ENCODE measurements at regions not wholly inside any gene's neighbourhood (a gene's known extent, or its start where the extent isn't known, plus 50 kb on each side); places are given as distances from the start of the nearest gene placed in this dataset.
A peak's percentile ranks its signal among the peaks of the same experiment; 100 is the strongest.

DNA sequence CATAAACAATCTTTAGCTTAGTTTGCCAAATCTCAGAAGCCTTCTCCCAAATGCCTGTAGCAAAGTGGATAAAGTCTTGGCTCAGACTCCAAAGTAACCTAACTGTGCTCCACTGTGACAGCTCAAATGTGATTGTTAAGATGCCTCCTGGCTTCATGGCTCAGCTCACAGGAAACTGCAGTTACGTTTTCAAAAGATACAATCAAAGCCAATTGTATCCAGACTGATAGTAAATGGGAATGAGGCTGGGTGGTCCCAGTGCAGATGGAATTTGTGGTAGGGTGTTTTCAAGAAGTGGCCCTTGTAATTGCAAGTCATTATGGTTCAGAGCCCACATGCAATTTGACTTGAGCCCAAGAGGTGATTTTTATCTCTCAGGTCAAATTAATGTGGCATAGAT lies 151.2 kb upstream of the TAB2 start:
- Histone ChIP-seq H3K9me3 (ENCODE audit: control insufficient read depth in 2 of 2, insufficient read depth in 1 of 2, low read depth in 1 of 2, low read length in 1 of 2) (no peaks in the 10 kb centered on the region), H3K27ac (ENCODE audit: low read depth in 1 of 3, low read length in 2 of 3) (no peak overlapping the region), H3K4me1 (ENCODE audit: control insufficient read depth in 3 of 3, insufficient read depth in 2 of 3, low read depth in 1 of 3, low read length in 2 of 3) (peaks cover 0 to 3% (median 0%) of the 10 kb centered on the region in 3 donors), H3K36me3 (ENCODE audit: control insufficient read depth in 3 of 3, insufficient read depth in 2 of 3, low read depth in 1 of 3, low read length in 3 of 3) (no peaks in the 10 kb centered on the region), H3K27me3 (ENCODE audit: control insufficient read depth in 3 of 3, insufficient read depth in 3 of 3, low read length in 3 of 3) (peaks cover 0 to 4% (median 0%) of the 10 kb centered on the region in 3 donors), H3K4me3 (ENCODE audit: low read depth in 1 of 3, low read length in 3 of 3) (no peak overlapping the region)
- FAIRE-seq (no peak), DNase-seq (no peak)
- 32 to 48% (median 40%) methylated on average over 1 of the region's 1 CpG for WGBS, 3 donors

DNA sequence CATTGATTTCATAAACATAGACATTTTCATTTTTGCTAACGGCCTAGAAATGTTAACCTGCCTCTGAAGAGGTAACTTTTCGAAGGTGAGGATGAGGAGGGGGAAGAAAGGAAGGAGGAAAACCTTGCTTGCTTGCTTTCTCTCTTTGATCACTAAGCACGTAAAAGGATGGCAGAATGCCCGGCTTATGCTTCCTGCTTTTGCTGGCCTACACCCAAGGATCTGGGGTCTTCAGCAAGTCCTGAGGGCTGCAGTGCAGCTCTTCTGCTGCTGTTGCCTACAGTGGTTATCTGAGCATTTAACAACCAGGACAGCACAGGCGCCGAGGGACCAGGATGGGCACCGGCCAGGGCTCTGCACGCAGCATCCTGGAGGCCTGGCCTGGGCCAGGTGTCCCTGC lies 150.8 kb upstream of the TAB2 start:
- Histone ChIP-seq H3K27me3 (ENCODE audit: control insufficient read depth in 3 of 3, insufficient read depth in 3 of 3, low read length in 3 of 3) (peaks cover 0 to 4% (median 0%) of the 10 kb centered on the region in 3 donors), H3K27ac (ENCODE audit: low read depth in 1 of 3, low read length in 2 of 3) (no peak overlapping the region), H3K4me1 (ENCODE audit: control insufficient read depth in 3 of 3, insufficient read depth in 2 of 3, low read depth in 1 of 3, low read length in 2 of 3) (peaks cover 0 to 3% (median 0%) of the 10 kb centered on the region in 3 donors), H3K36me3 (ENCODE audit: control insufficient read depth in 3 of 3, insufficient read depth in 2 of 3, low read depth in 1 of 3, low read length in 3 of 3) (no peaks in the 10 kb centered on the region), H3K9me3 (ENCODE audit: control insufficient read depth in 2 of 2, insufficient read depth in 1 of 2, low read depth in 1 of 2, low read length in 1 of 2) (no peaks in the 10 kb centered on the region), H3K4me3 (ENCODE audit: low read depth in 1 of 3, low read length in 3 of 3) (no peak overlapping the region)
- no peak for FAIRE-seq
- no peak for DNase-seq
- WGBS, 3 donors: 64 to 66% (median 66%) methylated on average over 8 of the region's 8 CpGs

DNA sequence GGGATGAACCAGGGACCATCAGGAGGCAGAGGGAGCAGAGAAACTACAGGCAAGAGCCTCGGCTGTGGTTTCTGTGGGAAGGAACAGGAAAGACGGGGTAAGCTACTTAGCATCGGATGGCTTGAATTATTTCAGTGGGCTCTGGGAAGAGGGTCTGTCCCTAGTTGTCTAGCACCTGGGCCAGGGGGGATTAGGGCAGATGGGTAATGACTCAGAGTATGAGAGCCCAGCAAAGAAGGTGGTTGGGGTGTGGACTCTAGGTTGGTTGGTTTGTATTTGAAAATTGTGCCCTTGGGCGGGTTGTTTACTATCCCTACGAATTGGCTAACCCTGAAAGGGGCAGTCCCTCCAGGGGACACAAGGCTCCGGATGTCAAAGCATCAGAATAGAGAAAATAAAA lies 148.5 kb upstream of the TAB2 start:
- Histone ChIP-seq H3K36me3 (ENCODE audit: control insufficient read depth in 3 of 3, insufficient read depth in 2 of 3, low read depth in 1 of 3, low read length in 3 of 3) (no peaks in the 10 kb centered on the region), H3K9me3 (ENCODE audit: control insufficient read depth in 2 of 2, insufficient read depth in 1 of 2, low read depth in 1 of 2, low read length in 1 of 2) (no peaks in the 10 kb centered on the region), H3K4me3 (ENCODE audit: low read depth in 1 of 3, low read length in 3 of 3) (no peak overlapping the region), H3K4me1 (ENCODE audit: control insufficient read depth in 3 of 3, insufficient read depth in 2 of 3, low read depth in 1 of 3, low read length in 2 of 3) (peaks cover 0 to 3% (median 0%) of the 10 kb centered on the region in 3 donors), H3K27ac (ENCODE audit: low read depth in 1 of 3, low read length in 2 of 3) (no peak overlapping the region), H3K27me3 (ENCODE audit: control insufficient read depth in 3 of 3, insufficient read depth in 3 of 3, low read length in 3 of 3) (peaks cover 0 to 4% (median 0%) of the 10 kb centered on the region in 3 donors)
- FAIRE-seq (no peak), DNase-seq (no peak)
- 60 to 78% (median 76%) methylated on average over 6 of the region's 6 CpGs for WGBS, 3 donors

DNA sequence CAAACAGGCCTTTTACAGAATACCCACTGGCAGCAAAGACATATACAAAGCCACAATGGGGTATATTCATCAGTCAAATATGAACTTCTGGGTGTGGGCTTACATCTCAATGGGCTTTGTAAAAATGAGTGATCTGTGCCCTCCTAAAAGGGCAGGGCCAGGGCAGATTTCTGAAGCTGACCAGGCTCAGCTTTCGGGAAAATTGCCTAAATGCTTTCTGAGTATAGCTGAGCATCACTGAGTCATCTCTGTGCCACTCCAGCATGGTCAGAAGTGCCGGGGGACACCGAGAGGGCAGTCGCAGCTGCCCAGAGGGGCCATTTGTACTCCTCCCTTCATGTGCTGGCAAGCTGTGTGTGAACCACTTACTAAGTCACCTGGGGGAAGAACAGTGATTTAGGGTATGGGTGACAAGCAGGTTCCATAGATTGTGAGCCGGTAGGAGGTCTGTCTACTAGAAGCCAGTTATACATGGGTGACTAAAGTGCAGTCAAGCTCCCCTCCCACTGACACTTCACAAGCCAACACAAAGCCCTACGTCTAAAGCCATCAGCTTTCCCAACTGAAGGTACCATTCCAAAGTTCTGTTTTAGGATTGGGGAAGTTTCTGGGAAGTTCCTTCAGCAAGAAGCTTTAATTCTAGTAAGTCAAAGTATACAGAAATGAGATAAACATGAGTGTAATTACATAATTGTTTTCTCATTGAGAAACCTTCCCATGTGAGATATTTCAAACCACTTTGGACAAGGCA lies 147.6 kb upstream of the TAB2 start:
- no peaks in the 10 kb centered on the region for H3K36me3 ChIP-seq (ENCODE audit: control insufficient read depth in 3 of 3, insufficient read depth in 2 of 3, low read depth in 1 of 3, low read length in 3 of 3)
- peaks cover 0 to 4% (median 0%) of the 10 kb centered on the region in 3 donors for H3K27me3 ChIP-seq (ENCODE audit: control insufficient read depth in 3 of 3, insufficient read depth in 3 of 3, low read length in 3 of 3)
- DNase-seq (no peak), FAIRE-seq (no peak)
- H3K4me1 ChIP-seq (ENCODE audit: control insufficient read depth in 3 of 3, insufficient read depth in 2 of 3, low read depth in 1 of 3, low read length in 2 of 3): peaks cover 0 to 3% (median 0%) of the 10 kb centered on the region in 3 donors
- no peak overlapping the region for H3K4me3 ChIP-seq (ENCODE audit: low read depth in 1 of 3, low read length in 3 of 3)
- no peaks in the 10 kb centered on the region for H3K9me3 ChIP-seq (ENCODE audit: control insufficient read depth in 2 of 2, insufficient read depth in 1 of 2, low read depth in 1 of 2, low read length in 1 of 2)
- H3K27ac ChIP-seq (ENCODE audit: low read depth in 1 of 3, low read length in 2 of 3): peak overlapping the region in 1 of 3 donors; percentile 29
- 77 to 82% (median 80%) methylated on average over 6 of the region's 6 CpGs for WGBS, 3 donors

DNA sequence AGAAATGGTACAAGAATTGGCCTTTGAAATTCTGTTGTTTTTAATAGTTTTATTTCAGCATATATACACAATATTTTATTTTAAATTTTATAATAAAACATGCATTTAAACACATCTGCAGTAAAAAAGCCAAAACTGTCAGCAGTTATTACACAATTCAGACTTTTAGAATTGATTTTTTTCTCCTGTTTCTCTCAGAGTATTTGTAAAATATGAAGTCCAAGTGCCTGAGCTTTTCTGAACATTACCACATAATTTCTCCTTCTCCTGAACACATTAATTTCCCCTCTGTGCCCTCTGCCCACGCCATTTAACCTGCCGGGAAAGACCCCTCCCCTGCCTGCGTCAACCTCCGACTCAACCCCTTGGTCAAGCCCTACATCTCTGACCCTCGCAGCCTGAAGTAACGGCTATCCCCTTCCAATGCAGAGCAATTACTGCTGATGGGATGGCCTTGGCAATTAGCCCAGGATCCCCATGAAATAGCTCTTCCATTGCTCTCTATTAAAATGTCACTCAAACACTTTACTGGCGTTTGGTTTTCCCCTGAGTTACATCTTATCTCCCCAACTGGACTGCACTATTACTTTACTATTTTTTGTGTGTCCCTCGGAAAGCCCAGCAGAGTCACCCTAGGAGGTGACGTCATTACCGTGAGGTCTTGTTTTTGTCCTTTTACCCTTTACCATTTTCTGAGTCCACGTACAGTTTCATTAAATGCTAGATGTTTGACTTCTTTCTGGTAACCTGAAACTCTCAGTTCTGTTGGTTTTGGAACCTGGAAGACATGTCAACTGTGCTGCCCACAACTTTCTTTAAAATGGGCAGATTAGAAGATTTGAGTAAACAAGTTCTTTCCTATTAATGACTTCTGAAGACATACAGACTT lies 146.7 kb upstream of the TAB2 start:
- H3K4me3 ChIP-seq (ENCODE audit: low read depth in 1 of 3, low read length in 3 of 3): no peak overlapping the region
- WGBS, 3 donors: 23 to 45% (median 26%) methylated on average over 11 of the region's 11 CpGs
- no peak for FAIRE-seq
- DNase-seq: no peak
- H3K36me3 ChIP-seq (ENCODE audit: control insufficient read depth in 3 of 3, insufficient read depth in 2 of 3, low read depth in 1 of 3, low read length in 3 of 3): no peaks in the 10 kb centered on the region
- no peak overlapping the region for H3K27ac ChIP-seq (ENCODE audit: low read depth in 1 of 3, low read length in 2 of 3)
- H3K9me3 ChIP-seq (ENCODE audit: control insufficient read depth in 2 of 2, insufficient read depth in 1 of 2, low read depth in 1 of 2, low read length in 1 of 2): no peaks in the 10 kb centered on the region
- peaks cover 0 to 4% (median 0%) of the 10 kb centered on the region in 3 donors for H3K27me3 ChIP-seq (ENCODE audit: control insufficient read depth in 3 of 3, insufficient read depth in 3 of 3, low read length in 3 of 3)
- H3K4me1 ChIP-seq (ENCODE audit: control insufficient read depth in 3 of 3, insufficient read depth in 2 of 3, low read depth in 1 of 3, low read length in 2 of 3): peaks cover 0 to 3% (median 0%) of the 10 kb centered on the region in 3 donors

DNA sequence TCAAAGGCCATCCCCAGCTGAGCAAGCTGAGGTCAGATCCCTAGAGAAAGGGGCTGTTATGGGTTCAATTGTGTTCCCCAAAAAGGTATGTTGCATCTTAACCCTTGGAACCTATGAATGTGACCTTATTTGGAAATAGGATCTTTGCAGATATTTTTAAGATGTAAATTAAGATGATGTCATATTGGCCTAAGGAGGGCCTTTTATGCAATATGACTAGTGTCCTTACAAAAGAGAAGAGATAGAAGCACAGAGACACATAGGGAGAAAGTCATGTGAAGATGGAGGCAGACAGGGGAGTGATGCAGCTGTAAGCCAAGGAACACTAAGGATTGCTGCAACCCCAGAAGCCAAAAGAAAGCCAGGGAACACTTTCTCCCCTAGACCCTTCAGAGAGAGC lies 144.3 kb upstream of the TAB2 start:
- Histone ChIP-seq H3K36me3 (ENCODE audit: control insufficient read depth in 3 of 3, insufficient read depth in 2 of 3, low read depth in 1 of 3, low read length in 3 of 3) (no peaks in the 10 kb centered on the region), H3K4me1 (ENCODE audit: control insufficient read depth in 3 of 3, insufficient read depth in 2 of 3, low read depth in 1 of 3, low read length in 2 of 3) (peaks cover 0 to 3% (median 0%) of the 10 kb centered on the region in 3 donors), H3K4me3 (ENCODE audit: low read depth in 1 of 3, low read length in 3 of 3) (no peak overlapping the region), H3K27ac (ENCODE audit: low read depth in 1 of 3, low read length in 2 of 3) (no peak overlapping the region), H3K9me3 (ENCODE audit: control insufficient read depth in 2 of 2, insufficient read depth in 1 of 2, low read depth in 1 of 2, low read length in 1 of 2) (peaks cover 0 to 5% of the 10 kb centered on the region in 2 donors), H3K27me3 (ENCODE audit: control insufficient read depth in 3 of 3, insufficient read depth in 3 of 3, low read length in 3 of 3) (peaks cover 0 to 4% (median 0%) of the 10 kb centered on the region in 3 donors)
- DNase-seq (no peak), FAIRE-seq (no peak)

DNA sequence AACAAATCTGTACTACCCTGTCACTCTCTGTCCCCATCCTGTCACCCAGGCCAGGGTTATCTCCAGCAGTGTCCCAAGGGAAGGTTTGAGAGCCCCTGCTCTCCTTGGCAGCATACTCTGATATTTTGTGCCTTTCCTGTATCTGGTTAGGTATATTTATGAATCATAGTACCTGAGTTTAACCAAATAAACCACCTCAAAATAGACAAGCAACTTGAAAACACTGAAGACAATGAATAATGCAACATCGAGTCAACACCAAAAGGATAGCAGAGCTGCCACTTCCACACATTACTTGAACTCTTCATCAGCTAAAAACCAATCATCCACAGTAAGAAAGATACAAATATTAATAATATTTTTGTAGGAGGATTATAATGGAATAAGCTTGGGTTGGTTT lies 142.6 kb upstream of the TAB2 start:
- 78 to 97% (median 88%) methylated on average over 1 of the region's 1 CpG for WGBS, 3 donors
- Histone ChIP-seq H3K36me3 (ENCODE audit: control insufficient read depth in 3 of 3, insufficient read depth in 2 of 3, low read depth in 1 of 3, low read length in 3 of 3) (no peaks in the 10 kb centered on the region), H3K27me3 (ENCODE audit: control insufficient read depth in 3 of 3, insufficient read depth in 3 of 3, low read length in 3 of 3) (no peaks in the 10 kb centered on the region), H3K4me1 (ENCODE audit: control insufficient read depth in 3 of 3, insufficient read depth in 2 of 3, low read depth in 1 of 3, low read length in 2 of 3) (peaks cover 0 to under 1% (median 0%) of the 10 kb centered on the region in 3 donors), H3K4me3 (ENCODE audit: low read depth in 1 of 3, low read length in 3 of 3) (no peak overlapping the region), H3K27ac (ENCODE audit: low read depth in 1 of 3, low read length in 2 of 3) (no peak overlapping the region), H3K9me3 (ENCODE audit: control insufficient read depth in 2 of 2, insufficient read depth in 1 of 2, low read depth in 1 of 2, low read length in 1 of 2) (peaks cover 0 to 6% of the 10 kb centered on the region in 2 donors)
- no peak for DNase-seq
- FAIRE-seq: no peak

DNA sequence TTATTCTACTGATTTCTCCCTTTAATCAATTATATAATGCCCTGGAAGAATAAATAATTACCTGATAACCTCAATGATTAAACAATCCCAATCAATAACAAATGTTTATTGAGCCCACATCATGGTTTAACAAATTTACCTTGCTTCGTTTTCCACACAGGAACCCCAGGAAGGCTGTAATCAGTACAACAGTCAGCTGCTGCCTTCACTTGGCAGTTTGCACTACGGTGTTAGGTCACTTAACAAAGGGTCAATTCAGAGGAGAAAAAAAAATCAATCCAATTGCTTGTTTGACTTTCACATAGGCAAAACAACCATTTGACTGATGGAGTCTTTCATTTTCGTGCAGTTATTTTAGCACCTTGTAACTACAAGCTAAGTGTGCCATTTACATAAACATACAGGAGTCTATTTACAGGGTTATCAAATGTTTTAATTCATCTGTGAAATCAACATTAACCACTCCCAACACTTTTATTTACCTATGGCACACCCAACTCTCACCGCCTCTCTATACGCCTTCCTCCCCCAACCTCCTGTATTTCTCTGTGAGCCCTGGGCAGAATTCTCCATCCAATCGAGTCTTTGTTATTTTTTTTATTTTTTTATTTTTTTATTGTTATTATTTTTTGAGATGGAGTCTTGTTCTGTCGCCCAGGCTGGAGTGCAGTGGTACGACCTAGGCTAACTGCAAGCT lies 140.4 kb upstream of the TAB2 start:
- WGBS, 3 donors: 25 to 58% (median 40%) methylated on average over 8 of the region's 8 CpGs
- H3K27ac ChIP-seq (ENCODE audit: low read depth in 1 of 3, low read length in 2 of 3): no peak overlapping the region
- no peak for FAIRE-seq

More for the DNA sequence above, 140.4 kb upstream of the TAB2 start:
- H3K4me3 ChIP-seq (ENCODE audit: low read depth in 1 of 3, low read length in 3 of 3): no peak overlapping the region
- H3K27me3 ChIP-seq (ENCODE audit: control insufficient read depth in 3 of 3, insufficient read depth in 3 of 3, low read length in 3 of 3): no peaks in the 10 kb centered on the region
- no peaks in the 10 kb centered on the region for H3K36me3 ChIP-seq (ENCODE audit: control insufficient read depth in 3 of 3, insufficient read depth in 2 of 3, low read depth in 1 of 3, low read length in 3 of 3)
- peak; percentile 27 to 49 for DNase-seq
- peaks cover 0 to 6% of the 10 kb centered on the region in 2 donors for H3K9me3 ChIP-seq (ENCODE audit: control insufficient read depth in 2 of 2, insufficient read depth in 1 of 2, low read depth in 1 of 2, low read length in 1 of 2)
- H3K4me1 ChIP-seq (ENCODE audit: control insufficient read depth in 3 of 3, insufficient read depth in 2 of 3, low read depth in 1 of 3, low read length in 2 of 3): no peaks in the 10 kb centered on the region

Measured in small intestine (tissue), 7 donors.